H1 (cell line): ENCODE measurements at regions not wholly inside any gene's neighbourhood (a gene's known extent, or its start where the extent isn't known, plus 50 kb on each side); places are given as distances from the start of the nearest gene placed in this dataset.
"Not testable (repeated sequence)": the region's sequence is repeated elsewhere in the genome, so short reads cannot be mapped to it uniquely, and the experiment has no call there.

Source experiments
- CTCF ChIA-PET: fragments of 300-600 bp; sonication (Branson Sonifier 250); formaldehyde crosslinking; loops from one replicate; lab custom pipeline; 2021; ENCODE audit not compliant: partially characterized antibody; lab: Charles Lee
- POLR2A ChIA-PET: fragments of 300-600 bp; sonication (Branson Sonifier 250); formaldehyde crosslinking; loops from one replicate; lab custom pipeline; 2021; ENCODE audit warnings: inconsistent platforms; ENCODE audit not compliant: partially characterized antibody; lab: Charles Lee
- DNase-seq, 2 experiments: peaks; one replicate each; pipeline versions ENCODE4 v3.0.0 to v3.0.0-alpha.2; 2010 to 2022; ENCODE audit warnings: low spot score in 2 of 2, low read depth in 1 of 2, mixed read lengths in 1 of 2
- FAIRE-seq: peaks from 2 replicates; lab custom pipeline; 2011; peaks lifted over from hg19 to GRCh38; lab: Jason Lieb, UNC
- H2AFZ ChIP-seq: 2 replicates; pipeline ENCODE4 v1.8.1; 2012; ENCODE audit warnings: low read length, inconsistent platforms
- H2AK5ac ChIP-seq: 2 replicates; pipeline ENCODE4 v1.6.1; 2013; ENCODE audit warnings: low read depth, low read length
- H2BK120ac ChIP-seq: replicated peaks from 2 replicates; pipeline ENCODE3; 2013; ENCODE audit warnings: low read depth, low read length, inconsistent platforms
- H2BK12ac ChIP-seq: 2 replicates; pipeline ENCODE4 v1.6.1; 2013; ENCODE audit warnings: low read depth, low read length
- H2BK15ac ChIP-seq: 2 replicates; pipeline ENCODE4 v1.6.1; 2013; ENCODE audit warnings: low read length
- H2BK20ac ChIP-seq: 2 replicates; pipeline ENCODE4 v1.6.1; 2013; ENCODE audit warnings: low read length
- H2BK5ac ChIP-seq: 2 replicates; pipeline ENCODE4 v1.6.1; 2013; ENCODE audit warnings: low read depth, low read length
- H3K14ac ChIP-seq: 2 replicates; pipeline ENCODE4 v1.6.1; 2013; ENCODE audit warnings: inconsistent platforms; ENCODE audit not compliant: insufficient read length
- H3K18ac ChIP-seq: 2 replicates; pipeline ENCODE4 v1.6.1; 2013; ENCODE audit warnings: low read length; ENCODE audit errors: extremely low read depth
- H3K23ac ChIP-seq: 2 replicates; pipeline ENCODE4 v1.6.1; 2013; ENCODE audit warnings: inconsistent platforms; ENCODE audit not compliant: insufficient read length
- H3K23me2 ChIP-seq: 2 replicates; pipeline ENCODE4 v1.6.1; 2013; ENCODE audit warnings: low read depth, low read length
- H3K27ac ChIP-seq: 2 replicates; pipeline ENCODE4 v1.6.1; 2011; ENCODE audit warnings: low read depth, low read length, inconsistent platforms
- H3K27me3 ChIP-seq, 4 experiments: replicated peaks in 1 of 4; 1 replicate in 1 of 4; 2 replicates in 3 of 4; pipeline versions ENCODE4 v1.6.1 to v1.8.1; 2011 to 2013; ENCODE audit warnings: low read length in 3 of 4, mild to moderate bottlenecking in 3 of 4, inconsistent platforms in 2 of 4, mixed read lengths in 2 of 4, moderate library complexity in 1 of 4; ENCODE audit not compliant: control insufficient read depth in 3 of 4, insufficient read depth in 3 of 4; ENCODE audit errors: extremely low read depth in 1 of 4
- H3K36me3 ChIP-seq, 4 experiments: 2 replicates each; pipeline versions ENCODE4 v1.6.1 to v1.8.1; 2011 to 2013; ENCODE audit warnings: mild to moderate bottlenecking in 4 of 4, low read length in 3 of 4, moderate library complexity in 2 of 4, control low read depth in 1 of 4, inconsistent platforms in 1 of 4; ENCODE audit not compliant: insufficient read depth in 4 of 4, control insufficient read depth in 2 of 4
- H3K4ac ChIP-seq: replicated peaks from 2 replicates; pipeline ENCODE3; 2013; ENCODE audit warnings: low read length, low read depth, mixed read lengths, inconsistent platforms; ENCODE audit not compliant: insufficient read length
- H3K4me1 ChIP-seq, 4 experiments: replicated peaks in 1 of 4; 1 replicate in 1 of 4; 2 replicates in 3 of 4; pipeline versions ENCODE4 v1.6.1 to v1.8.1; 2011 to 2013; ENCODE audit warnings: low read length in 3 of 4, inconsistent platforms in 2 of 4, mixed read lengths in 1 of 4; ENCODE audit not compliant: insufficient read depth in 4 of 4, control insufficient read depth in 3 of 4
- H3K4me2 ChIP-seq, 2 experiments: 2 replicates each; pipeline versions ENCODE4 v1.6.1 to v1.8.1; 2011 to 2013; ENCODE audit warnings: low read depth in 2 of 2, low read length in 2 of 2, control low read depth in 1 of 2, inconsistent platforms in 1 of 2, mild to moderate bottlenecking in 1 of 2; ENCODE audit not compliant: insufficient read depth in 1 of 2
- H3K4me3 ChIP-seq, 4 experiments: fragments of 200-600, 300-600 bp in 1 of 4; sonication (generic), shearing (Covaris generic), sonication (Bioruptor Twin) in 1 of 4; 2 replicates each; pipeline versions ENCODE4 v1.5.1 to v1.8.1; 2011 to 2016; ENCODE audit warnings: low read length in 4 of 4, low read depth in 3 of 4, control low read depth in 2 of 4, inconsistent platforms in 2 of 4, mild to moderate bottlenecking in 2 of 4, mixed read lengths in 1 of 4, moderate library complexity in 1 of 4; ENCODE audit not compliant: insufficient read depth in 2 of 4; ENCODE audit errors: extremely low read depth in 1 of 4
- H3K56ac ChIP-seq: replicated peaks from 2 replicates; pipeline ENCODE3; 2013; ENCODE audit warnings: low read depth, mild to moderate bottlenecking, mixed read lengths, low read length, inconsistent platforms; ENCODE audit not compliant: insufficient read length
- H3K79me1 ChIP-seq: 2 replicates; pipeline ENCODE4 v1.6.1; 2013; ENCODE audit warnings: low read depth, low read length, control low read depth
- H3K79me2 ChIP-seq, 2 experiments: 2 replicates each; pipeline versions ENCODE4 v1.6.1 to v1.8.1; 2012 to 2013; ENCODE audit warnings: low read length in 2 of 2, mild to moderate bottlenecking in 2 of 2, inconsistent platforms in 1 of 2; ENCODE audit not compliant: insufficient read depth in 2 of 2, control insufficient read depth in 1 of 2
- H3K9ac ChIP-seq, 4 experiments: replicated peaks in 1 of 4; 1 replicate in 1 of 4; 2 replicates in 3 of 4; pipeline versions ENCODE4 v1.6.1 to v1.8.1; 2011 to 2013; ENCODE audit warnings: low read depth in 3 of 4, low read length in 3 of 4, control low read depth in 2 of 4, mild to moderate bottlenecking in 2 of 4, moderate library complexity in 2 of 4, inconsistent platforms in 1 of 4; ENCODE audit errors: extremely low read depth in 1 of 4
- H3K9me3 ChIP-seq, 2 experiments: 2 replicates each; pipeline versions ENCODE4 v1.6.1 to v1.8.1; 2012 to 2013; ENCODE audit warnings: mild to moderate bottlenecking in 2 of 2, moderate library complexity in 2 of 2, control low read depth in 1 of 2, inconsistent platforms in 1 of 2, low read depth in 1 of 2, low read length in 1 of 2, mixed read lengths in 1 of 2; ENCODE audit not compliant: insufficient read depth in 2 of 2
- H4K20me1 ChIP-seq, 2 experiments: replicated peaks in 1 of 2; 2 replicates each; pipeline versions ENCODE3 to v1.8.1; 2011 to 2013; ENCODE audit warnings: inconsistent platforms in 2 of 2, low read length in 2 of 2, mild to moderate bottlenecking in 1 of 2; ENCODE audit not compliant: insufficient read depth in 2 of 2, control insufficient read depth in 1 of 2
- H4K5ac ChIP-seq: 2 replicates; pipeline ENCODE4 v1.6.1; 2013; ENCODE audit warnings: low read length, low read depth, mixed read lengths, inconsistent platforms; ENCODE audit not compliant: insufficient read length
- H4K8ac ChIP-seq: 2 replicates; pipeline ENCODE4 v1.8.0; 2013; ENCODE audit warnings: mild to moderate bottlenecking, moderate library complexity, low read length, inconsistent platforms; ENCODE audit not compliant: insufficient read depth; ENCODE audit errors: extremely low read depth
- H4K91ac ChIP-seq: replicated peaks from 2 replicates; pipeline ENCODE3; 2013; ENCODE audit warnings: low read length, mixed read lengths, inconsistent platforms; ENCODE audit not compliant: insufficient read length
- WGBS, 2 experiments: shearing (Covaris generic) in 1 of 2; methylation state at CpG; one replicate each; pipeline versions ENCODE4 v1.1.6 to v1.1.7; 2013 to 2015; ENCODE audit warnings: low lambda C conversion rate in 2 of 2, mixed read lengths in 2 of 2, inconsistent platforms in 1 of 2, low coverage in 1 of 2, missing lambda C conversion rate in 1 of 2; ENCODE audit not compliant: insufficient replicate concordance in 2 of 2, insufficient coverage in 1 of 2, insufficient read length in 1 of 2; ENCODE audit errors: extremely low coverage in 1 of 2, missing lambda C conversion rate in 1 of 2; 5-methylcytosine and 5-hydroxymethylcytosine counted together

GRCh38 chr16:32880009-32880408 is 204.0 kb upstream of the TP53TG3 start:
- H2AFZ ChIP-seq, H2BK15ac ChIP-seq, DNase-seq, H2BK5ac ChIP-seq, H3K18ac ChIP-seq, H3K4me1 ChIP-seq, H3K9ac ChIP-seq, H3K36me3 ChIP-seq, H3K14ac ChIP-seq, H2BK20ac ChIP-seq, H3K27ac ChIP-seq, CTCF ChIA-PET, H2BK120ac ChIP-seq, H4K20me1 ChIP-seq, H3K4me2 ChIP-seq, H4K5ac ChIP-seq, H3K23ac ChIP-seq, H3K56ac ChIP-seq, H4K91ac ChIP-seq, H4K8ac ChIP-seq, H3K4ac ChIP-seq, FAIRE-seq, H3K79me1 ChIP-seq, H3K79me2 ChIP-seq, H2BK12ac ChIP-seq, POLR2A ChIA-PET, H3K4me3 ChIP-seq, H3K23me2 ChIP-seq, H3K27me3 ChIP-seq, H2AK5ac ChIP-seq: not testable (repeated sequence)
- WGBS, 2 experiments = 90% methylated on average over 7 of the region's 10 CpGs; no CpG with 5 or more reads in 1 of the 2 experiments
- peaks cover 0 to 15% of the 10 kb centered on the region in 2 experiments; a peak in 1 of 4 replicates for H3K9me3 ChIP-seq

- H3K36me3 ChIP-seq, H3K4me1 ChIP-seq, H4K91ac ChIP-seq, H2AFZ ChIP-seq, H2BK12ac ChIP-seq, CTCF ChIA-PET, H3K4me2 ChIP-seq, H4K5ac ChIP-seq, H2AK5ac ChIP-seq, H3K79me2 ChIP-seq, H2BK20ac ChIP-seq, FAIRE-seq, H4K20me1 ChIP-seq, H3K4me3 ChIP-seq, H3K23me2 ChIP-seq, H2BK15ac ChIP-seq, H3K56ac ChIP-seq, DNase-seq, H3K79me1 ChIP-seq, H2BK120ac ChIP-seq, H3K4ac ChIP-seq, H3K18ac ChIP-seq, H3K27me3 ChIP-seq, H4K8ac ChIP-seq, H3K9me3 ChIP-seq, H3K27ac ChIP-seq, H3K9ac ChIP-seq, POLR2A ChIA-PET, H3K14ac ChIP-seq, H2BK5ac ChIP-seq, H3K23ac ChIP-seq: not testable (repeated sequence)
- no CpG with 5 or more reads among the region's 5 CpGs for WGBS, 2 experiments
These were observed 200.8 kb upstream of the TP53TG3 start for GRCh38 chr16:32876718-32877117.
